GM12891 (cell line): ENCODE measurements at regions not wholly inside any gene's neighbourhood (a gene's known extent, or its start where the extent isn't known, plus 50 kb on each side); places are given as distances from the start of the nearest gene placed in this dataset.
A peak's percentile ranks its signal among the peaks of the same experiment; 100 is the strongest.

Source experiments
- PAX5 ChIP-seq: IDR thresholded peaks from 2 replicates; pipeline ENCODE4 v1.6.1; 2011; ENCODE audit warnings: low read length, moderate library complexity, mild to moderate bottlenecking; ENCODE audit not compliant: insufficient read depth, severe bottlenecking
- POLR2A ChIP-seq: IDR thresholded peaks from 2 replicates; pipeline ENCODE4 v1.6.1; 2011; ENCODE audit warnings: low read depth, low read length, control low read depth
- POLR2AphosphoS5 ChIP-seq: IDR thresholded peaks from 2 replicates; pipeline ENCODE4 v1.6.1; 2011; ENCODE audit warnings: low read depth, low read length, control low read depth
- POU2F2 ChIP-seq: IDR thresholded peaks from 2 replicates; pipeline ENCODE4 v1.6.1; 2011; ENCODE audit warnings: low read depth, mild to moderate bottlenecking, control low read depth, low read length, moderate library complexity
- SPI1 ChIP-seq: IDR thresholded peaks from 2 replicates; pipeline ENCODE4 v1.6.1; 2011; ENCODE audit warnings: low read depth, low read length, control low read depth
- TAF1 ChIP-seq: IDR thresholded peaks from 2 replicates; pipeline ENCODE4 v1.6.1; 2011; ENCODE audit warnings: low read depth, low read length, control low read depth

GRCh38 chr5:83408719-83409118 is 62.8 kb upstream of the VCAN start:
- TF ChIP-seq TAF1 (no peak), POLR2A (no peak), POLR2AphosphoS5 (no peak), SPI1 (peak; percentile 29), PAX5 (no peak), POU2F2 (no peak)
